ENCODE measurements at regions not wholly inside any gene's neighbourhood (a gene's known extent, or its start where the extent isn't known, plus 50 kb on each side); places are given as distances from the start of the nearest gene placed in this dataset.

GRCh38 chr5:36494841-36495601, 111.4 kb upstream of the SLC1A3 start:
- TF ChIP-seq CTCF (IDR thresholded peaks at IDR 0.05) (no peak), POLR2A (IDR thresholded peaks at IDR 0.05) (no peak)
